Gastroesophageal sphincter (tissue), 3 donors: ENCODE measurements at regions not wholly inside any gene's neighbourhood (a gene's known extent, or its start where the extent isn't known, plus 50 kb on each side); places are given as distances from the start of the nearest gene placed in this dataset.

ENCODE experiments used
- CTCF ChIP-seq, 4 experiments: fragments of 200-600 bp in 2 of 4; fragments of 450-650 bp in 2 of 4; sonication (generic) in 1 of 4; IDR thresholded peaks; one replicate each; pipeline ENCODE4 v1.5.1; 2017 to 2019; ENCODE audit warnings: antibody characterized with exemption in 4 of 4, mild to moderate bottlenecking in 2 of 4, moderate library complexity in 2 of 4
- EP300 ChIP-seq: sonication (generic); formaldehyde crosslinking; IDR thresholded peaks from one replicate; pipeline ENCODE4 v1.6.1; 2017; ENCODE audit warnings: antibody characterized with exemption, mild to moderate bottlenecking
- POLR2AphosphoS5 ChIP-seq: sonication (generic); formaldehyde crosslinking; IDR thresholded peaks from one replicate; pipeline ENCODE4 v1.6.1; 2017; ENCODE audit warnings: antibody characterized with exemption

- TF ChIP-seq CTCF (IDR thresholded peaks at IDR 0.05) (no peak), EP300 (no peak), POLR2AphosphoS5 (no peak)
Measured at GRCh38 chr9:82275258-82275927, 286.8 kb downstream of the SPATA31D1 start.
